Colonic mucosa (tissue), 4 donors: ENCODE measurements at regions not wholly inside any gene's neighbourhood (a gene's known extent, or its start where the extent isn't known, plus 50 kb on each side); places are given as distances from the start of the nearest gene placed in this dataset.

Experiments
- DNase-seq: peaks from one replicate; pipeline ENCODE4 v3.0.0-alpha.2; 2020
- H3K27ac ChIP-seq: fragments of 200-600 bp; one replicate; pipeline ENCODE4 v1.8.0; 2021
- H3K27me3 ChIP-seq: fragments of 200-600 bp; one replicate; pipeline ENCODE4 v1.8.0; 2021
- H3K36me3 ChIP-seq: fragments of 200-600 bp; one replicate; pipeline ENCODE4 v1.8.0; 2021
- H3K4me1 ChIP-seq: fragments of 200-600 bp; one replicate; pipeline ENCODE4 v1.8.0; 2021; ENCODE audit warnings: mild to moderate bottlenecking
- H3K4me3 ChIP-seq: fragments of 200-600 bp; one replicate; pipeline ENCODE4 v1.8.0; 2021
- H3K9ac ChIP-seq, 2 donors: one replicate each; pipeline ENCODE4 v1.7.0; 2013; ENCODE audit warnings: control low read depth in 2 of 2, low read depth in 2 of 2, low read length in 2 of 2
- H3K9me3 ChIP-seq: fragments of 200-600 bp; one replicate; pipeline ENCODE4 v1.8.0; 2021
- intact Hi-C: fragments of 100-400 bp; cut with DNase I; formaldehyde crosslinking; loops from one replicate; pipeline ENCODE4 v1.14.1; 2022
- TF ChIP-seq, protein P1 (sequence below): fragments of 200-600 bp; IDR thresholded peaks from one replicate; pipeline ENCODE4 v1.8.0; 2022; ENCODE audit warnings: antibody characterized with exemption, mild to moderate bottlenecking
- donor health status: healthy.
- donor health status: DM: no; HTN: no; CAD: no.
- donor health status: DM: no; HTN: no; CAD: no.

DNA sequence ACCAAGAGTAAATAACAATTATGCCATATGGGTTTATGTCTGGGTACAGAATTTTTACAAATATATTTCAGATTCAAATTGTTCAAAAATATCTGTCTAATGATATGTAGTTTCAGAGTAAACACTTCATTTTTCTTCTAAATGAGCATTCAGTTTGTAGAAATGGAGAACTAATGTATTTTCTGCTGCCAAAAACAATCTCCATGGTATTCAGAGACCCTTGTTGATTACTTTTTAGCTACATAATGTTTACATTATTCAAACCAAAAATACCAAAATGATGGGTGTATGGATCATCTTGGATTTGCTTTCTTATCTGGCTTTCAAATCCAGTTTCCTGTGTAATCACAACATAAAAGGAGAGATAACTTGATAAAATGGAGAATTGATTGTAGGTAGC, 576.0 kb upstream of the CDH4 start:
- intact Hi-C loops = no loop called here
- Histone ChIP-seq H3K4me3 (no peak overlapping the region), H3K27me3 (no peaks in the 10 kb centered on the region), H3K36me3 (no peaks in the 10 kb centered on the region), H3K27ac (no peak overlapping the region), H3K9ac (no peak overlapping the region), H3K9me3 (no peaks in the 10 kb centered on the region), H3K4me1 (no peaks in the 10 kb centered on the region)
- TF ChIP-seq, protein P1, sequence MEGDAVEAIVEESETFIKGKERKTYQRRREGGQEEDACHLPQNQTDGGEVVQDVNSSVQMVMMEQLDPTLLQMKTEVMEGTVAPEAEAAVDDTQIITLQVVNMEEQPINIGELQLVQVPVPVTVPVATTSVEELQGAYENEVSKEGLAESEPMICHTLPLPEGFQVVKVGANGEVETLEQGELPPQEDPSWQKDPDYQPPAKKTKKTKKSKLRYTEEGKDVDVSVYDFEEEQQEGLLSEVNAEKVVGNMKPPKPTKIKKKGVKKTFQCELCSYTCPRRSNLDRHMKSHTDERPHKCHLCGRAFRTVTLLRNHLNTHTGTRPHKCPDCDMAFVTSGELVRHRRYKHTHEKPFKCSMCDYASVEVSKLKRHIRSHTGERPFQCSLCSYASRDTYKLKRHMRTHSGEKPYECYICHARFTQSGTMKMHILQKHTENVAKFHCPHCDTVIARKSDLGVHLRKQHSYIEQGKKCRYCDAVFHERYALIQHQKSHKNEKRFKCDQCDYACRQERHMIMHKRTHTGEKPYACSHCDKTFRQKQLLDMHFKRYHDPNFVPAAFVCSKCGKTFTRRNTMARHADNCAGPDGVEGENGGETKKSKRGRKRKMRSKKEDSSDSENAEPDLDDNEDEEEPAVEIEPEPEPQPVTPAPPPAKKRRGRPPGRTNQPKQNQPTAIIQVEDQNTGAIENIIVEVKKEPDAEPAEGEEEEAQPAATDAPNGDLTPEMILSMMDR = no peak
- DNase-seq = no peak

GRCh38 chr20:60677819-60678218, 574.2 kb upstream of the CDH4 start:
- TF ChIP-seq, protein P1 = no peak
- no peaks in the 10 kb centered on the region for H3K9me3 ChIP-seq
- H3K27me3 ChIP-seq = no peaks in the 10 kb centered on the region
- no peak overlapping the region for H3K9ac ChIP-seq
- DNase-seq = no peak
- H3K4me3 ChIP-seq = no peak overlapping the region
- no peaks in the 10 kb centered on the region for H3K4me1 ChIP-seq
- intact Hi-C loops = no loop called here
- H3K36me3 ChIP-seq = no peaks in the 10 kb centered on the region
- H3K27ac ChIP-seq = no peak overlapping the region

- Histone ChIP-seq H3K4me1 (no peaks in the 10 kb centered on the region), H3K9ac (no peak overlapping the region), H3K9me3 (no peaks in the 10 kb centered on the region), H3K27ac (no peak overlapping the region), H3K36me3 (no peaks in the 10 kb centered on the region), H3K4me3 (no peak overlapping the region), H3K27me3 (no peaks in the 10 kb centered on the region)
- TF ChIP-seq, protein P1 = no peak
- intact Hi-C loops = no loop called here
- no peak for DNase-seq
Measured at GRCh38 chr20:60680554-60680953, 571.5 kb upstream of the CDH4 start.

DNA sequence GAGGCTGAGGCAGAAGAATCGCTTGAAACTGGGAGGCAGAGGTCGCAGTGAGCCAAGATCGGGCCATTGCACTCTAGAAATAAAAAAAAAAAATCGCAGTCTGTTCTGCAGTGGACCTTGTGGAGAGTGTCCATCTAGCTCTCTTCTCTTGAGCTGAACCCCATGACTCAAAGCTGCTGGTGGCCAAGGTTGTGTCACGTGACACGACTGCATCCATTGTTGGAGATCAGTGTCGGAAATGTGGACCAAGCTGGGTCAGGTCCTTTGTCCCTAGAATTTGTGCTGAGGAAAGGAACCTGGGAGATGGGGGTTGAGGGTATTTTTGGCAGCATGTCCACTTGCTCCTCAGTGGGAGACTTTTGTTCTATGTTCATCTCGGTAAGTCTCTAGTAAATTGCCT, 564.8 kb upstream of the CDH4 start:
- intact Hi-C loops = no loop called here
- H3K27me3 ChIP-seq = no peaks in the 10 kb centered on the region
- H3K4me3 ChIP-seq = no peak overlapping the region
- DNase-seq = no peak
- no peak overlapping the region for H3K9ac ChIP-seq
- no peak overlapping the region for H3K27ac ChIP-seq
- no peaks in the 10 kb centered on the region for H3K9me3 ChIP-seq
- no peaks in the 10 kb centered on the region for H3K4me1 ChIP-seq
- H3K36me3 ChIP-seq = no peaks in the 10 kb centered on the region
- TF ChIP-seq, protein P1 = no peak

- Histone ChIP-seq H3K27me3 (no peaks in the 10 kb centered on the region), H3K4me3 (no peak overlapping the region), H3K36me3 (no peaks in the 10 kb centered on the region), H3K9me3 (no peaks in the 10 kb centered on the region), H3K9ac (no peak overlapping the region), H3K4me1 (no peaks in the 10 kb centered on the region), H3K27ac (no peak overlapping the region)
- no peak for DNase-seq
- TF ChIP-seq, protein P1 = no peak
- intact Hi-C loops = no loop called here
Measured at GRCh38 chr20:60690771-60691170, 561.3 kb upstream of the CDH4 start.
